ENCODE measurements at regions not wholly inside any gene's neighbourhood (a gene's known extent, or its start where the extent isn't known, plus 50 kb on each side); places are given as distances from the start of the nearest gene placed in this dataset.

- TF ChIP-seq CTCF (IDR thresholded peaks at IDR 0.05): no peak
- no peak for TF ChIP-seq POLR2AphosphoS5 (IDR thresholded peaks at IDR 0.05)
- no peak for TF ChIP-seq POLR2A (IDR thresholded peaks at IDR 0.05)
- no peak for TF ChIP-seq EP300 (IDR thresholded peaks at IDR 0.05)
Observed at GRCh38 chr4:23401572-23401971, 488.3 kb downstream of the PPARGC1A start.
